HG02981 (cell line): ENCODE measurements at regions not wholly inside any gene's neighbourhood (a gene's known extent, or its start where the extent isn't known, plus 50 kb on each side); places are given as distances from the start of the nearest gene placed in this dataset.
"Not testable (repeated sequence)": the region's sequence is repeated elsewhere in the genome, so short reads cannot be mapped to it uniquely, and the experiment has no call there.

Experiments
- ATAC-seq: cut with Tn5 transposase; IDR thresholded peaks from one replicate; pipeline ENCODE4 v1.9.1; 2021; ENCODE audit warnings: mild to moderate bottlenecking, moderate library complexity; ENCODE audit not compliant: unreplicated experiment

GRCh38 chrX:769796-770195 lies 139.2 kb downstream of the SHOX start:
- no peak for ATAC-seq

- no peak for ATAC-seq
Measured at GRCh38 chrX:768596-768995, 138.0 kb downstream of the SHOX start.

- no peak for ATAC-seq
Measured at GRCh38 chrX:758917-759316, 128.3 kb downstream of the SHOX start.

- no peak for ATAC-seq
Measured at GRCh38 chrX:750812-751211, 120.2 kb downstream of the SHOX start.

GRCh38 chrX:750263-750662 lies 119.7 kb downstream of the SHOX start:
- ATAC-seq: no peak

- ATAC-seq: no peak
Measured at GRCh38 chrX:747176-747575, 116.6 kb downstream of the SHOX start.

GRCh38 chrX:739611-740010 lies 109.0 kb downstream of the SHOX start:
- ATAC-seq: no peak

- not testable (repeated sequence) for ATAC-seq
Measured at GRCh38 chrX:737021-737420, 106.4 kb downstream of the SHOX start.

GRCh38 chrX:734362-734761 lies 103.8 kb downstream of the SHOX start:
- no peak for ATAC-seq

- ATAC-seq: no peak
Measured at GRCh38 chrX:733961-734360, 103.4 kb downstream of the SHOX start.

GRCh38 chrX:729583-730409 lies 99.2 kb downstream of the SHOX start:
- no peak for ATAC-seq

- not testable (repeated sequence) for ATAC-seq
Measured at GRCh38 chrX:729101-729500, 98.5 kb downstream of the SHOX start.

- ATAC-seq: not testable (repeated sequence)
Measured at GRCh38 chrX:728639-729038, 98.0 kb downstream of the SHOX start.

GRCh38 chrX:727738-728621 lies 97.4 kb downstream of the SHOX start:
- no peak for ATAC-seq

- no peak for ATAC-seq
Measured at GRCh38 chrX:725971-726370, 95.4 kb downstream of the SHOX start.

- no peak for ATAC-seq
Measured at GRCh38 chrX:724256-724655, 93.7 kb downstream of the SHOX start.

GRCh38 chrX:723781-724180 lies 93.2 kb downstream of the SHOX start:
- no peak for ATAC-seq

GRCh38 chrX:721354-721753 lies 90.8 kb downstream of the SHOX start:
- no peak for ATAC-seq

- no peak for ATAC-seq
Measured at GRCh38 chrX:720825-721224, 90.2 kb downstream of the SHOX start.

GRCh38 chrX:720250-720649 lies 89.7 kb downstream of the SHOX start:
- no peak for ATAC-seq

GRCh38 chrX:716136-716535 lies 85.5 kb downstream of the SHOX start:
- no peak for ATAC-seq

GRCh38 chrX:714131-714530 lies 83.5 kb downstream of the SHOX start:
- ATAC-seq: no peak
